ENCODE measurements at regions not wholly inside any gene's neighbourhood (a gene's known extent, or its start where the extent isn't known, plus 50 kb on each side); places are given as distances from the start of the nearest gene placed in this dataset.

GRCh38 chr18:7458884-7459283 lies 108.2 kb upstream of the PTPRM start:
- no peak for TF ChIP-seq POLR2A (IDR thresholded peaks at IDR 0.05)
- TF ChIP-seq, protein P1, sequence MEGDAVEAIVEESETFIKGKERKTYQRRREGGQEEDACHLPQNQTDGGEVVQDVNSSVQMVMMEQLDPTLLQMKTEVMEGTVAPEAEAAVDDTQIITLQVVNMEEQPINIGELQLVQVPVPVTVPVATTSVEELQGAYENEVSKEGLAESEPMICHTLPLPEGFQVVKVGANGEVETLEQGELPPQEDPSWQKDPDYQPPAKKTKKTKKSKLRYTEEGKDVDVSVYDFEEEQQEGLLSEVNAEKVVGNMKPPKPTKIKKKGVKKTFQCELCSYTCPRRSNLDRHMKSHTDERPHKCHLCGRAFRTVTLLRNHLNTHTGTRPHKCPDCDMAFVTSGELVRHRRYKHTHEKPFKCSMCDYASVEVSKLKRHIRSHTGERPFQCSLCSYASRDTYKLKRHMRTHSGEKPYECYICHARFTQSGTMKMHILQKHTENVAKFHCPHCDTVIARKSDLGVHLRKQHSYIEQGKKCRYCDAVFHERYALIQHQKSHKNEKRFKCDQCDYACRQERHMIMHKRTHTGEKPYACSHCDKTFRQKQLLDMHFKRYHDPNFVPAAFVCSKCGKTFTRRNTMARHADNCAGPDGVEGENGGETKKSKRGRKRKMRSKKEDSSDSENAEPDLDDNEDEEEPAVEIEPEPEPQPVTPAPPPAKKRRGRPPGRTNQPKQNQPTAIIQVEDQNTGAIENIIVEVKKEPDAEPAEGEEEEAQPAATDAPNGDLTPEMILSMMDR (IDR thresholded peaks at IDR 0.05) = no peak

All from thyroid gland (tissue), 4 donors.